ENCODE measurements at regions not wholly inside any gene's neighbourhood (a gene's known extent, or its start where the extent isn't known, plus 50 kb on each side); places are given as distances from the start of the nearest gene placed in this dataset.

DNA sequence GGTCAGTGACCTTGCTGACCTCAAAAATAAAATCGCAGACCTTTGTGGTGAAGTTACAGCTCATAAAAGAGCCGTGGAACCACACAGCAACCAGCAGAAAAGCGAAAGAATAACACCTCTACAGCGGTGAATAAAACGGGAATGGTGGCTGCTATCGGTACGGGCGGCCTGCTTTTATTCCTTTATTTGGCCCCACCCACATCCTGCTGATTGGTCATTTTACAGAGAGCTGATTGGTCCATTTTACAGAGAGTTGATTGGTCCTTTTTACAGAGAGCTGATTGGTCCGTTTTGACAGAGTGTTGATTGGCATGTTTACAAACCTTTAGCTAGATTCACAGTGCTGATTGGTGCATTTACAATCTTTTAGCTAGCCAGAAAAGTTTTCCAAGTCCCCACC lies 80.7 kb upstream of the ATP10A start:
- TF ChIP-seq, protein P1, sequence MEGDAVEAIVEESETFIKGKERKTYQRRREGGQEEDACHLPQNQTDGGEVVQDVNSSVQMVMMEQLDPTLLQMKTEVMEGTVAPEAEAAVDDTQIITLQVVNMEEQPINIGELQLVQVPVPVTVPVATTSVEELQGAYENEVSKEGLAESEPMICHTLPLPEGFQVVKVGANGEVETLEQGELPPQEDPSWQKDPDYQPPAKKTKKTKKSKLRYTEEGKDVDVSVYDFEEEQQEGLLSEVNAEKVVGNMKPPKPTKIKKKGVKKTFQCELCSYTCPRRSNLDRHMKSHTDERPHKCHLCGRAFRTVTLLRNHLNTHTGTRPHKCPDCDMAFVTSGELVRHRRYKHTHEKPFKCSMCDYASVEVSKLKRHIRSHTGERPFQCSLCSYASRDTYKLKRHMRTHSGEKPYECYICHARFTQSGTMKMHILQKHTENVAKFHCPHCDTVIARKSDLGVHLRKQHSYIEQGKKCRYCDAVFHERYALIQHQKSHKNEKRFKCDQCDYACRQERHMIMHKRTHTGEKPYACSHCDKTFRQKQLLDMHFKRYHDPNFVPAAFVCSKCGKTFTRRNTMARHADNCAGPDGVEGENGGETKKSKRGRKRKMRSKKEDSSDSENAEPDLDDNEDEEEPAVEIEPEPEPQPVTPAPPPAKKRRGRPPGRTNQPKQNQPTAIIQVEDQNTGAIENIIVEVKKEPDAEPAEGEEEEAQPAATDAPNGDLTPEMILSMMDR (IDR thresholded peaks at IDR 0.05) = no peak
- no peak overlapping the region for H3K4me3 ChIP-seq
- intact Hi-C loops (cut with DNase I; ENCODE audit: low total_unique reads) = no loop called here
- H3K4me1 ChIP-seq = no peaks in the 10 kb centered on the region
- no peaks in the 10 kb centered on the region for H3K27me3 ChIP-seq
- H3K9me3 ChIP-seq = no peaks in the 10 kb centered on the region
- H3K36me3 ChIP-seq = no peaks in the 10 kb centered on the region
- no peak overlapping the region for H3K27ac ChIP-seq
- DNase-seq = no peak

DNA sequence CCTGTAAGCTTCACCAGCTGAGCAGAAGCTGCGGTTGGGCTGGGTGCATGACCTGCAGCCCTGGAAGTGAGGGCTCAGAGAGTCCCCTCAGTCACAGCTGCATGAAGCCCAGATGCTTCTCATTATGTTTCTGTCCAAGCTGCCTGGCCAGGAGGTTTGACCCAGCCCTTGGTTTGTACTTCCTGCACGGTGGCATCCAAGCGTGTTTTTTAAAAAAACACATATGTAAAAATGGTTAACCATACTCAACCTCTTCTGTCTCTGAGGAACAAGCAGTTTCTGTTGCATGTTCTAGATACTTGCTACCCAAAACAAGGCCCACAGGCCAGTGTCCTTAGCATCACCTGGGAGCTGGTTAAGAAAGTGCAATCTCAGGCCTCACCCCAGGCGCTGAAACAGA lies 76.0 kb upstream of the ATP10A start:
- Histone ChIP-seq H3K4me1 (peaks cover 0 to 4% (median 0%) of the 10 kb centered on the region in 4 donors), H3K36me3 (no peaks in the 10 kb centered on the region), H3K27ac (no peak overlapping the region), H3K9me3 (no peaks in the 10 kb centered on the region), H3K27me3 (no peaks in the 10 kb centered on the region), H3K4me3 (no peak overlapping the region)
- TF ChIP-seq, protein P1 (IDR thresholded peaks at IDR 0.05) = no peak
- no peak for DNase-seq
- intact Hi-C loops (cut with DNase I; ENCODE audit: low total_unique reads) = loop anchor here (10.0 kb wide), 1 partner anchor 74 kb away; the partner anchor contains the start of gene ATP10A

DNA sequence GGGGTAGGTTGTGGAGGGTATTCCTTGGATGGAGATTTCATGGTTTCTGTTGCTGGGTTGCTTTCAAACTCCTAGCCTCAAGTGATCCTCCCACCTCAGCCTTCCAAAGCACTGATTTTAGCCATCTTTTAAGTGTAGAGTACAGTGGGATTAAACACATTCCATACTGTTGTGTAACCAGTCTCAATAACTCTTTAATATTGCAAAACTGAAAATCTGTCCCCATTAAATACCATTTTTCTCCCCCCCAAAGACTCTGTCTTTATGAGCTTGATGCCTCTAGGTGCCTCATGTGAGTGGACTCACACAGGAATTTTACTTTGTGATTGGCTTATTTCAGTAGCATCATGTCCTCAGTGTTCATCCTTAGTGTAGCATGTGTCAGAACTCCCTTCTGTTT lies 74.7 kb upstream of the ATP10A start:
- Histone ChIP-seq H3K36me3 (no peaks in the 10 kb centered on the region), H3K4me1 (peaks cover 0 to 10% (median 6%) of the 10 kb centered on the region in 4 donors), H3K4me3 (no peak overlapping the region), H3K27ac (no peak overlapping the region), H3K9me3 (no peaks in the 10 kb centered on the region), H3K27me3 (no peaks in the 10 kb centered on the region)
- intact Hi-C loops (cut with DNase I; ENCODE audit: low total_unique reads) = loop anchor here (10.0 kb wide), 1 partner anchor 73 kb away; the partner anchor contains the start of gene ATP10A
- TF ChIP-seq, protein P1 (IDR thresholded peaks at IDR 0.05) = no peak
- DNase-seq = no peak

DNA sequence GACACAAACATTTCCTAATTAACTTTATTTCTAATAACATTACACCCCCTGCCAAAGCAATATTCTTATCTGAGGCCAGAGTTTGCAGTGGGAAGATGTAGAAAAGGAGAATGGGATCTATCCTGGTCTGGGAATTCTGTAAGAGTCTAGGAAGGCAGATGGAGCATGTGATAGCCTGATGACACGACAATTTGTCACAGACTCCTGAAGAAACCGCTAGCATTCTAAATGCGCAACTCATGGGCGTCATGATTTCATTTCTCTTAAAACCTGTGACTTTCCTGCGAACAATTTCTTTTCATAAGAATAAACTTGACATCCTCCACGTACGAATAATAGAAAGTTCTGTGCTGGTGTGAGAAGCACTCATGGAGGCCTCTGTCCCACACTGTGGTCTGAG lies 72.9 kb upstream of the ATP10A start:
- DNase-seq = no peak
- intact Hi-C loops (cut with DNase I; ENCODE audit: low total_unique reads) = loop anchor here (10.0 kb wide), 1 partner anchor 71 kb away; the partner anchor contains the start of gene ATP10A
- no peaks in the 10 kb centered on the region for H3K36me3 ChIP-seq

DNA sequence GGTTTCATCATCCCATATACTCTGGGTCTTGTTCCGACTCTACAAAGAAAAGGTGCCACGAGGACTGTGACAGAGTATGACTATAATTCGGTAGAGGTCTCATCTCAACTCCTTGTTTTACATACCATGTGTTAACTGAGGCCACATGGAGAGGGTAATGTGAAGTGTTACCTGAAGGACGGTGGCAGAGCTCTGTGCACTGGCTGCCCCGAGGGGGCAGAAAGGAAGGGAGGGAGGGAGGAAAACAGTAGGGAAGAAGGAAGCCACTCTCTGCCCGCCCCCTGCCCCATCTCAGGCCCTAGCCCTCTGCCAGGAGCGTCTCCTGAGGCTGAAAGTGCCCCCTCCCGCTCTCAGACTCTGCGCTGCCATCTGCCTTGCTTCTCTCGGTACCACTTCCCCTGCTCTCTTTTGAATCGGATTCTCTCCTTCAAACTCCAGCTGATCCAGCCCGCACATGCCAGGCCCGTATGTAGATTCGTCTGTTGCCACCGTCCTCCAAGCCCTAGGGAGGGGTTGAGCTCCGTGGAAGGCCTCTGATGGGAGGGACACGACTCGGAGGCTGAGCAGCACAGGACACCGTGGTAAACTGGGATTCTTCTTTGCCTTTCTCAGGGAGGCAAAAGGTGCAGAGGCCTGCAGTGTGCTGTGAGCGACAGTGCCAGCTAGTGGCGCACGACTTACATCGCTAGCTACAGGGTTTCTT lies 70.5 kb upstream of the ATP10A start:
- H3K9me3 ChIP-seq = peaks cover 0 to 7% (median 0%) of the 10 kb centered on the region in 3 donors
- peak overlapping the region; percentile 42 to 55 for H3K27ac ChIP-seq
- DNase-seq = peak; percentile 69 to 88
- TF ChIP-seq, protein P1 (IDR thresholded peaks at IDR 0.05) = peak; percentile 67 to 73
- H3K36me3 ChIP-seq = no peaks in the 10 kb centered on the region
- peaks cover 0 to 10% (median 6%) of the 10 kb centered on the region in 4 donors for H3K4me1 ChIP-seq
- intact Hi-C loops (cut with DNase I; ENCODE audit: low total_unique reads) = loop anchor here (2.0 to 10.0 kb wide), 3 partner anchors 69 to 421 kb away; partner anchors contain the start of gene ATP10A
- H3K4me3 ChIP-seq = peak overlapping the region; percentile 27 to 36
- H3K27me3 ChIP-seq = no peaks in the 10 kb centered on the region

More for the DNA sequence above, 72.9 kb upstream of the ATP10A start:
- Histone ChIP-seq H3K27me3 (no peaks in the 10 kb centered on the region), H3K27ac (no peak overlapping the region), H3K4me1 (peaks cover 0 to 10% (median 6%) of the 10 kb centered on the region in 4 donors), H3K9me3 (no peaks in the 10 kb centered on the region), H3K4me3 (no peak overlapping the region)
- TF ChIP-seq, protein P1 (IDR thresholded peaks at IDR 0.05) = no peak
